HG03095 (cell line): ENCODE measurements at regions not wholly inside any gene's neighbourhood (a gene's known extent, or its start where the extent isn't known, plus 50 kb on each side); places are given as distances from the start of the nearest gene placed in this dataset.
"Not testable (repeated sequence)": the region's sequence is repeated elsewhere in the genome, so short reads cannot be mapped to it uniquely, and the experiment has no call there.

ENCODE experiments used
- ATAC-seq: cut with Tn5 transposase; IDR thresholded peaks from one replicate; pipeline ENCODE4 v1.9.1; 2021; ENCODE audit warnings: moderate library complexity; ENCODE audit not compliant: unreplicated experiment

DNA sequence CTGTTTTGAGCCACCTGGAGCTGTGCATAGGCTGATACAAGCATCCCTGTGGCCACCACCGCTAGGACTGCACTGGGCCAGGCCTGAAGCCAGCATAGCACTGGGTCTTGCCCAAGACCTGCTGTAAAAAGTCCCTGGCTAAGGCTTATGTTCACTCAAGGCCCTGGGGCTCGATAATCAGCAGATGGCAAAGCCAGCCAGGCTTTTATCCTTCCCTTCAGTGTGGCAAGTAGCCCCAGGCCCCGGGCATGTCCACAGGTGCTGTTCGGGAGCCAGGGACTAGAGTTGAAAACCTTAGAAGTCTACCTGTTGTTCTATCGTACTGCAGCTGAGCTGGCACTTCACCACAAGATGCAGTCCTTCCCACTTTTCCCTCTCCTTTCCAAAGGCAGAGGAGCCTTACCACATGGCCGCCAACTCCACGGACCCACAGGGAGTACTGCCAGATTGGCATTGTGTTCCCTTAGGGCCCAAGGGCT lies 226.4 kb upstream of the ZNF217 start:
- no peak for ATAC-seq

DNA sequence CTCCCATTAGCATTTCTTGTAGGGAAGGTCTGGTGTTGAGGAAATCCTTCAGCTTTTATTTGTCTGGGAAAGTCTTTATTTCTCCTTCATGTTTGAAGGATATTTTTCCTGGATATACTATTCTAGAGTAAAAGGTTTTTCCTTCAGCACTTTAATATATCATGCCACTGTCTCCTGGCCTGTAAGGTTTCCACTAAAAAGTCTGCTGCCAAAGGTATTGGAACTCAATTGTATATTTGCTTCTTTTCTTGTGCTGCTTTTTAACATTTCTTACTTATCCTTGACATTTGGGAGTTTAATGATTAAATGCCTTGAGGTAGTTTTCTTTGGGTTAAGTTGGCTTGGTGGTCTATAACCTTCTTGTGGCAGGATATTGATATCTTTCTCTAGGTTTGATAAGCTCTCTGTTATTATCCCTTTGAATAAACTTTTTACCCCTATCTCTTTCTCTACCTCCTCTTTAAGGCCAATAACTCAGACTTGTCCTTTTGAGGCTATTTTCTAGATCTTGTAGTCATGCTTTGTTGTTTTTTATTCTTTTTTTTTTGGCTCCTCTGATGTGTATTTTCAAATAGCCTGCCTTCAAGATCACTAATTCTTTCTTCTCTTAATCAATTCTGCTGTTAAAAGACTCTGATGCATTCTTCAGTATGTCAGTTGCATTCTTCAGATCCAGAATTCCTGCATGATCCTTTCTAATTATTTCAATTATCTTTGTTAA lies 225.0 kb upstream of the ZNF217 start:
- no peak for ATAC-seq

DNA sequence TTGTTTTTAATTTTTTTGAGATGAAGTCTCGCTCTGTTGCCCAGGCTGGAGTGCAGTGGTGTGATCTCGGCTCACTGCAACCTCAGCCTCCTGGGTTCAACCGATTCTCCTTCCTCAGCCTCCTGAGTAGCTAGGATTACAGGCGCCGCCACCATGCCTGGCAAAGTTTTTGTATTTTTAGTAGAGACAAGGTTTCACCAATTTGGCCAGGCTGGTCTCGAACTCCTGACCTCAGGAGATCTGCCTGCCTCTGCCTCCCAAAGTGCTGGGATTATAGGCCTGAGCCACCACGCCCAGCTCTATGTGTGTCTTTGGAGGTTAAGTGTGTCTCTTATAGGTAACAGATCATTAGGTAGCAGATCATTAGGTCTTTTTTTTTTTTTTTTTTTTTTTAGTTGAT lies 223.9 kb upstream of the ZNF217 start:
- ATAC-seq = not testable (repeated sequence)

DNA sequence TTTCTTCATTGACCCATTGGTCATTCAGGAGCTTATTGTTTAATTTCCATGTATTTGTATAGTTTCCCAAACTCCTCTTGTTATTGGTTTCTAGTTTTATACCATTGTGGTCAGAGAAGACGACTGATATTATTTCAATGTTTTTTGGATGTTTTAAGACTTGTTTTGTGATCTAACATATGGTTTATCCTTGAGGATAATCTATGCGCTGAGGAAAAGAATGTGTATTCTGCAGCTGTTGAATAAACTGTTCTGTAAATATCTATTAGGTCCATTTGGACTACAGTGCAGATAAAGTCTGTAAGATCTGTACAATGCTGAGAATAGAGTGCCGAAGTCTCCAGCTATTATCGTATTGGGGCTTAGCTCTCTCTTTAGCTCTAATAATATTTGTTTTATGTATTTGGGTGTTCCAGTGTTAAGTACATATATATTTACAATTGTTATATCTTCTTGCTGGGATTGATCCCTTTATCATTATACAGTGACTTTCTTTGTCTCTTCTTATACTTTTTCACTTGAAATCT lies 223.3 kb upstream of the ZNF217 start:
- no peak for ATAC-seq

DNA sequence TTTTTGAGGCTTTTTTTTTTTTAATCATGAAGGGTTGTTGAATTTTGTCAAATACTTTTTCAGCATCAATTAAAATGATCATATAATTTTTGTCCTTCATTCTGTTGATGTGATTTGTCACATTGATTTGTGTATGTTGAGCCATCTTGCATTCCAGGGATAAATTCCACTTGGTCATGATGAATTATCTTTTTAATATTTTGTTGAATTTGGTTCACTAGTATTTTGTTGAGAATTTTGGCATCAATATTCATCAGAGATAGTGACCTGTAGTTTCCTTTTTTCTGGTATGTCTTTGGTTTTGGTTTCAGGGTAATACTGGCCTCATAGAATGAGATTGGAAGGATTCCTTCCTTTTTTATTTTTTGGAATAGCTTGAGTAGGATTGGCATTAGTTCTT lies 221.9 kb upstream of the ZNF217 start:
- no peak for ATAC-seq

DNA sequence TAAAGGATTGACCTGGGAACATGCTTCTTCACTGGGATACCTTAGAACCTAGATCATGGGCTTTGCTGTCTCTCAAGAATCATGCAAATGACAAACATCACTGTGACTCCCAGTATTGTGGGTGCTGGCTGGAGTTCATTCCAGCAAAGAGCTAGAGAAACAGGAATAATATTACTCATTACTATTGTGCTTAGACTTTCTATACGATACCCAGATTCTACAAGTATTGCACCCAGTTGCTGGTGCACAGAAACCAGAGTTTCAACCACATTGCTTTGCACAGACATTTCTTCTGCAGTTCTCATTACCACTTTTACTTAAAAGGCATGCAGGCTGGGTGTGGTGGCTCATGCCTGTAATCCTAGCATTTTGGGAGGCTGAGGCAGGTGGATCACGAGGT lies 220.4 kb upstream of the ZNF217 start:
- ATAC-seq = no peak

DNA sequence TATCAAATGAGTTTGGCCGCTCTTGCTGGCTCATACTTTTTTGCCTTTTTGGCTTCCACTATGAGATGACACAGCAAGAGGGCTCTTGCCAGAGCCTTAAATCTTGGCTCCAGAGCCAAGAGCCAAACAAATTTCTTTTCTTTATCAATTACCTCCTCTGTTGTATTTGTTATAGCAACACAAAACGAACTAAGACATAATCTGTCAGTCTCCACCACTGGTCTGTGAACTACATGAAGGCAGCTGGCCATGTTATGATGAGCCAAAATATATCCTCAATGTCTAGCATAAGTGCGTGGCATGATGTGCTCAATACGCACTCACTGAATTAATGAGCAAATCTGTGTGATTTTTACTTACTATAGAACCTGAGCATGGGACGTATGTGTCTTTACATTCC lies 220.0 kb upstream of the ZNF217 start:
- ATAC-seq = no peak

DNA sequence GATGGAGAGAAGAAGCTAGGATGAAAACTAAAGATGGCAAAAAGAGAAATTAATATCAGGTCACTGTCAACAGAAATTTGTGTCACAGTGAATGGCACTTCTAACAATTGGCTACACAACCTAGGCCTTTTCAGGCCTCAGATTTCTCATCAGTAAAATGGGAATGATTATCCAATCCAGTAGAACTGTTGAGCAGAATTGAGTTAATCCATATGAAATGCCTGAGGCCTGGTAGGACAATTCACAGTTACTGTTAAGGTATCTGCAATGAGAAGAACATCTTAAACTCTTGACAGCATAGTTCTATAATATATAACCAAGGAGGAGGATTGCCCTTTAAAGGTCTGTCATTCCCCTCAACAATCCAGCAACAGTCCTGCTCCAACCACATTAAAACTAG lies 217.9 kb upstream of the ZNF217 start:
- ATAC-seq = no peak

DNA sequence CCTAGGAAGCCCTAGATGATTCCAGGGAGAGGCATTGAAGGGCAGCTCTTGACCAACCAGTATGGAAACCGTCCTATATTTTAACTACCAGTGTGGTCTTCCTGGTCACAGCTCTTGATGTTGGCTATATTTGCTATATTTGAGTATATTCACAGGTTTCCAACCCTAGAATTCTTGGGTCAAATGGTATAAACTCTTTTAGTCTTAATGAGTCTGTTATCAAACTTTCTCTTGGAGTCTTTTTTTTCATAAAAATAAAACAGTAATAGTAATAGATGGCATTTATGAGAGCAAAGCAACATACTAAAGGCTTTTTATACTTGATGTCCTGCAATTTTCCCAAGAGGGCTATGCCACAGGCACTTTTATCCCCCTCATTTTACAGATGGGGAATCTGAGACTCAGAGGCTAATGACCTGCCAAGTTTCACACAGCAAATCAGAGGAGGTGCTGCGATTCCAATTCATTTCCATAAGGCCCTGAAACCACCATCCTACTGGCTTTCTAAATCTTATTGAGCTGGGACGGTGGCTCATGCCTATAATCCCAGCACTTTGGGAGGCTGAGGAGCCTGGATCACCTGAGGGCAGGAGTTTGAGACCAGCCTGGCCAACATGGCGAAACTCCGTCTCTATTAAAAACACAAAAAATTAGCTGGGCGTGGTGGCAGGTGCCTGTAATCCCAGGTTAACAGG lies 217.2 kb upstream of the ZNF217 start:
- no peak for ATAC-seq

DNA sequence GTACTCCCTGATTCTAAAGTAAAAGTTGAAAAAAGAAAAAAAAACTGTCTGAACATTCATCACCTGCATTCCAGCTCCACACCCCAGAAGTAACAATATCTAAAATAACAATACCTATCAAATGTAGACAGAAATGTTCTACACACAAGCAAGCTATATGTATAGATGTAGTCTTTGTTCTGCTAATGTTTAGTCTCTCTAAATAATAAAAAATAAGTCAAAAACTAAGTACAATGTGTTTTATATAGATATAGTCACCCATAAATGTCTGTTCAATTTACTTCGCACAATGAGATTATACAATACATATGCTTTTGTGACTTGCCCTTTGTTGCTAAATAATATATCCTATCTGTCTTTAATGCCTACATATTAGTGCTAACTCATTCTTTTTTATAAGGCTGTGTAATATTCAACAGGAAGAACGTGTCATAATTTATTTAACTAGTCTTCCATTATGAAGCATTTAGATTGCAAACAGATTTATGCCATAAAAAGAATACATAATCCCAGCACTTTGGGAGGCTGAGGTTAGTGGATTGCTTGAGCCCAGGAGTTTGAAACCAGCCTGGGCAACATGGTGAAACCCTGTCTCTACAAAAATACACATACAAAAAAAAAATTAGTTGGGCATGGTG lies 216.2 kb upstream of the ZNF217 start:
- no peak for ATAC-seq

DNA sequence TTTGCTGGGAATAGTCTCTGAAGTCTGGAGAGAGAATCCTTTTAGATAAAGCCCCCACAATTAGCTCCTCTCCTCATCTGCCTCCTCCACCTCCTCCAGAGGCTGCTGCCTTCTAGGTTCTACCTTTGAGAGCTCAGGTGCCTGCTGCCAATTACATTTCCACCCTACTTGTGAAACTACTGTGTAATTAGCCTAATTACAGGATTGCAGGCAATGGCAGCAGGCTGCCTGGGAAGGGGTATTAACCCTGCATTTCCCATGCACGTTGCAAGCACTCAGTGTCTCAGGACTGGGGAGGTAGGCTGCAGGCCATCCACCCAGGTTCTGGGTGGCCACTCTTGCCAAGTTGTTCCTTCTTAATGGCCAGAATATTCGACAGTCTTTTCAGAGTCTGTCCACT lies 215.6 kb upstream of the ZNF217 start:
- no peak for ATAC-seq

DNA sequence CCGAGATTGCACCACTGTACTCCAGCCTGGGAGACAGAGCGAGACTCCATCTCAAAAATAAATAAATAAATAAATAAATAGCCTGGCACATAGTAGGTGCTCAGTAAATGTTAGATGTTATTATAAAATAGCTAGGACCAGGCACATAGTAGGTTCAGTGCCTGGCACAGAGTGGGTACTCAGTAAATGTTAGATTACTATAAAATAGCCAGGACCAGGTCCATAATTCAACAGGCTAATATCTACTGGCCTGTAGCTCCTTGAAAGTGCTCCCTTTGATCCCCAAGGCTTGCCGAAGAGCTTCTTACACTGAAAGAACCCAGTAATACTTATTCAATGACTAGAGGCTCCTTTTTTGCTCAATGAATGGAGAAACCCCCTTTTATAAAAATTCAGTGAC lies 215.1 kb upstream of the ZNF217 start:
- ATAC-seq = no peak

DNA sequence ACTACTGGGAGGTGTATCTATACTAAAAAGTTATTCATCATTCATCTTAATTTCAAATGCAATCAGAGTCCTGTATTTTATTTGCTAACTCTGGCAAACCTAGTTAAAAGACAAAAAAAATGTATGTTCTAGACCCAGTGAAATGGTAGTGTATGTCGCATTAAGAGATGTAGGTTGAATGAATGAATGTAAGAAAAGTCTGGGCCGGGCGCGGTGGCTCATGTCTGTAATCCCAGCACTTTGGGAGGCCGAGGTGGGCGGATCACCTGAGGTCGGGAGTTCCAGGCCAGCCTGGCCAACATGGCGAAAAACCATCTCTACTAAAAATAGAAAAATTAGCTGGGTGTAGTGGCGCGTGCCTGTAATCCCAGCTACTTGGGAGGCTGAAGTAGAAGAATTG lies 214.7 kb upstream of the ZNF217 start:
- not testable (repeated sequence) for ATAC-seq

DNA sequence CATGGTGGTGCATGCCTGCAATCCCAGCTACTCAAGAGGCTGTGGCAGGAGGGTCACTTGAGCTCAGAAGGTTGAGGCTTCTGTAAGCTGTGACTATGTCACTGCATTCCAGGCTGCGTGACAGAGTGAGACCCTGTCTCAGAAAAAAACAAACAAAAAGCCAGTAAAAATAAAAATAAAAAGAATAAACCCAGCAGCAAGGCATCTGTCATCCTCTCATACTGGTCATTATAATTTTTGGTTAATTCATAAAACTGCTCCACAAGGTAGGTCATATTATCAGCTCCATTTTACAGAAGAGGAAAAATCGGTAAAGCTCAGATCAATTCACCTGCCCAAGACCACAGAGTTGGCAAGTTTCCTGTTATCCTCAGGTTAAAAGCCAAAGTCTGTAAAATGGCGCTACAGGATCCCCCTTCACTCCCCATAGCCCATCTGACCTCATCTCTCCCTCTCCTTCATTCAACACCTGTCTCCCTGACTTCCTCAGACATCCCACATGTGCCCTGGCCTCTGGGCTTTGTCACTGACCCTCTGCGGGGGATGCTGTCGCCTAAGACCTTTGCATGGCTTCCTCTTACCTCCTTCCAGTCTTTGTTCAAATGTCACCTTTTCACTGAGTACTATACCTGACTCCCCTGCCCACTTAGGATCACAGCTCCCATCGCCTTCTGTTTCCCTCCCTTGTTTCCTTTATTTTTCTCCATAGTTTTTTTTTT lies 213.2 kb upstream of the ZNF217 start:
- no peak for ATAC-seq

DNA sequence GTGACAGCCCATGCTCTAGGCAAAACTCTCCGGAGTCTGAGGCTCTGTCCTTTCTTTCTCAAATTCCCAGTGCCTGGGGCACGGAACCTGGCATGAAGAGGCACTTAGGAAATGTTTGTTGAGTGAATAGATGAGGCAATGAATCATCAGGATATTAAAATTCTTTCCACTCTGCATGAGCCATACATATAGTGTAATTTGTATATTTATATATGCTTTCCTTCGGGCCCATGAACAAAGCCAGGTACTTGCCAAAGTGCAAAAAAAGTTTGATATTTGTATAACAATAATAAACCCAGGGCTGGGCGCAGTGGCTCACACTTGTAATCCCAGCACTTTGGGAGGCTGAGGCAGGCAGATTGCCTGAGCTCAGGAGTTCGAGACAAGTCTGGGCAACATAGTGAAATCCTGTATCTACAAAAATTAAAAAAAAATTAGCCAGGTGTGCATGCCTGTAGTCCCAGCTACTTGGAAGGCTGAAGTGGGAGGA lies 212.3 kb upstream of the ZNF217 start:
- no peak for ATAC-seq

DNA sequence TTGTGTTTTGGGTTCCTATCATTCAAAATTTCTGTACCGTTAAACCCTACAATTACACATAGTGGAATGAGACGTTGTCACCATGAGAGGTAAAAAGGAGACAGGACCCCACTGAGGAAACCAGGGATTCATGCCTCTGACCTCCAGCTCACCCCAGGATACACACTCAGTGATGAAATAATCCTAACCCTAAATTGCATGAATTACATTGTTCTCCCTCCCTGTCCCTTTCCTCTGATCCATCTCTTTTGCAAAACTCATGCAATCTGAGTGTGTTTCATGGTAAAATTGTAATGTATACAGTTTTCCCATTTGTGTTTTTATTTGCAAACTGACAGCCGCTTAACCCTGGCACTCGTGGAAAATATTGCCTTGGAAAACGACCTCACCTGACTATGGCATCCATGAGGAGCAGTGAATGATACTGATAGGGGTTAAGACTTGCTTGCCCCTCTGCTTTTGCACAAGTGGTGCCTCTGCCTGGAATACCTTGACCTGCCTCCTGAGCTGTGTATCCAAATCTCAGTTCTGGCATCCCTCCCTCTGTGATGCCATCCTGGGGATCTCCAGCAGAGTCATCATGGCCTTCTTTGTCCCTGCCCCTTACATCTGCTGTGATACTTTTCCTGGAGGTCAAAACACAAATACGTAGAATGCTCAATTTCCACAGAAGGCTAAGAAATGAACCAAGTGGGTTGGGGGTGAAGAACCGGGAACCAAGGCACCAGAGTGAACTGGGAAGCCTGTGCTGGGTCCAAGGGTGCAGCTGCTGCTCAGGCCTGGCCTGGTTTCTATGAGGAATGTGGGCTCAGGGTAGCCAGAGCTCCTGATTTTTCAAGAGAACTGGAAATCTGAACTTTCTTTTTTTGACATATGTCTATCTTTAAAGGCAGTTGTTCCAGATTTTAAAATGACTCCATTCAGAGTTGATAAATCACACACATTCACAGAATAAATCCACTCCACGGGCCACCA lies 211.6 kb upstream of the ZNF217 start:
- no peak for ATAC-seq

DNA sequence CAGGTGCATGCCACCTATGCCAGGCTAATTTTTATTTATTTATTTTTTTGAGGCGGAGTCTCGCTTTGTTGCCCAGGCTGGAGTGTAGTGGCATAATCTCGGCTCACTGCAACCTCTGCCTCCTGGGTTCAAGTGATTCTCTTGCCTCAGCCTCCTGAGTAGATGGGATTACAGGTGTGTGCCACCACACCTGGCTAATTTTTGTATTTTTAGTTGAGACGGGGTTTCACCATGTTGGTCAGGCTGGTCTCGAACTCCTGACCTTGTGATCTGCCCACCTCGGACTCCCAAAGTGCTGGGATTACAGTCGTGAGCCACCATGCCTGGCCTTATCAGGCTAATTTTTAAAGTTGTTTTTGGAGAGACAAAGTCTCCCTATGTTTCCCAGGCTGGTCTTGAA lies 210.7 kb upstream of the ZNF217 start:
- ATAC-seq = not testable (repeated sequence)

DNA sequence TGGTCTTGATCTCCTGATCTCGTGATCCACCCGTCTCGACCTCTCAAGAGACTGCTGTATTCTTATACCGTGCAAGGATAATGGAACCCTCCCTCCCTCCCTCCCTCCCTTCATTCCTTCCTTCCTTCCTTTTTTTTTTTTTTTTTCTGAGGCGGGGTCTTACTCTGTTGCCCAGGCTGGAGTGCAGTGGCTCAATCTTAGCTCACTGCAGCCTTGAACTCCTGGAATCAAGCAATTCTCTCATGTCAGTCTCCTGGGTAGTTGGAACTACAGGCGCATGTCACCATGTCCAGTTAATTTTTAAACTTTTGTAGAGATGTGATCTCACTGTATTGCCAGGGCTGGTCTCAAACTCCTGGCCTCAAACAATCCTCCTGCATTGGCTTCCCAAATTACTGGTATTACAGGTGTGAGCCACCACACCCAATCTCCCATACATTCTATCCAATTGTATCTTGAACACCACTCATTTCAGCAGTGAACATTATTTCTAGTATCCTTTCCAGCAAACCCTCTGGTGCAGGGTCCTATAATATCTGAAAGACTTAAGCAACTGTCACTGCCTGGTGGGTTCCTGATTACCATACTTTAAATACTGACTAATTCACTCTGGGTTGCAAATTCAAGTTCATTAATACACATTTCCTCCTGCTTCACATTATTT lies 210.0 kb upstream of the ZNF217 start:
- ATAC-seq = no peak

DNA sequence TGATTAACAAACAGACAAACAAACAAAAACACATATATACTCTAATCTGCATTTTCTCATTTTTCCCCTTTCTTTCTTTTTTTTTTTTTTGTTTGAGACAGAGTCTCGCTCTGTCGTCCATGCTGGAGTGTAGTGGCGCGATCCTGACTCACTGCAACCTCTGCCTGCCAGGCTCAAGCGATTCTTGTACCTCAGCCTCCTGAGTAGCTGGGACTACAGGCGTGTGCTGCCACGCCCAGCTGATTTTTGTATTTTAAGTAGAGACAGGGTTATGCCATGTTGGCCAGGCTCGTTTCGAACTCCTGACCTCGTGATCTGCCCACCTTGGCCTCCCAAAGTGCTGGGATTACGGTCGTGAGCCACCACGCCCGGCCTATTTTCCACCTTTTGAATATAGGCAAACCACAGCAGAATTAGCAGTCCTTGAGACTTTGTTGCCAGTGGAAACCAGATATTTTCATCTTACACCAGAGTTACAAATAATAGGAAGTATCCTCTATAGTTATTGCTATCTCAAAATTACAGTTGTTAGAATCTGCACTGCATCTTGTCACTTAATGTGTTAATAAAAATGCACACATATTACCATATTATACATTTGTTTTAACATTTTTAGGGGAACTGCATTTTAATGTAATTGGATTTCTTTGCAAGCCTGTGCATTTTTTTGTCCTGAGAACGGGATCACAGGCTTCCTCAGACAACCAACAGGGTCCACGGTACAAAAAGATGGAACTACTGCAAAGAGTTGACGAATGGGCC lies 208.2 kb upstream of the ZNF217 start:
- ATAC-seq = no peak
